Suprapubic skin (tissue), 4 donors: ENCODE measurements at regions not wholly inside any gene's neighbourhood (a gene's known extent, or its start where the extent isn't known, plus 50 kb on each side); places are given as distances from the start of the nearest gene placed in this dataset.

Experiments used
- CTCF ChIP-seq, 2 donors: fragments of 200-600 bp in 1 of 2; fragments of 450-650 bp in 1 of 2; sonication (generic) in 1 of 2; IDR thresholded peaks; one replicate each; pipeline ENCODE4 v1.5.1; 2016 to 2019; ENCODE audit warnings: antibody characterized with exemption in 2 of 2, mild to moderate bottlenecking in 1 of 2, moderate library complexity in 1 of 2
- POLR2A ChIP-seq, 2 donors: fragments of 450-650 bp; IDR thresholded peaks; one replicate each; pipeline ENCODE4 v1.6.1; 2017; ENCODE audit warnings: antibody characterized with exemption in 2 of 2, mild to moderate bottlenecking in 2 of 2, moderate library complexity in 2 of 2
- POLR2AphosphoS5 ChIP-seq, 3 donors: sonication (generic); formaldehyde crosslinking; IDR thresholded peaks; one replicate each; pipeline ENCODE4 v1.6.1; 2017; ENCODE audit warnings: antibody characterized with exemption in 3 of 3

- TF ChIP-seq CTCF (IDR thresholded peaks at IDR 0.05) (no peak), POLR2A (IDR thresholded peaks at IDR 0.05) (no peak), POLR2AphosphoS5 (IDR thresholded peaks at IDR 0.05) (no peak)
Observed at GRCh38 chr2:19804639-19805260, 97.0 kb downstream of the TTC32 start.
